Endothelial cell of umbilical vein (primary cell): ENCODE measurements at regions not wholly inside any gene's neighbourhood (a gene's known extent, or its start where the extent isn't known, plus 50 kb on each side); places are given as distances from the start of the nearest gene placed in this dataset.

Experiments
- BruUV-seq: library from RNA; stranded (reverse); fragments of 400-500 nt; replicated peaks from 2 replicates; lab custom pipeline; 2021; lab: Mats Ljungman, UMichigan
- CTCF ChIA-PET: fragments of 300-600, 350-600 bp; sonication (Branson Sonifier 250); formaldehyde crosslinking; loops from one replicate; lab custom pipeline; 2021; ENCODE audit warnings: antibody characterized with exemption, inconsistent platforms; lab: Charles Lee
- POLR2A ChIA-PET: fragments of 300-600, 350-600 bp; sonication (Branson Sonifier 250); formaldehyde crosslinking; loops from one replicate; lab custom pipeline; 2021; ENCODE audit warnings: antibody characterized with exemption, inconsistent platforms; lab: Charles Lee
- DNase-seq: peaks from one replicate; pipeline ENCODE4 v3.0.0-alpha.2; 2011; ENCODE audit warnings: low read depth, low spot score
- FAIRE-seq: peaks from 2 replicates; lab custom pipeline; 2011; peaks lifted over from hg19 to GRCh38; lab: Jason Lieb, UNC
- H2AFZ ChIP-seq: 2 replicates; pipeline ENCODE4 v1.6.0; 2012; ENCODE audit warnings: low read depth, low read length, control low read depth, inconsistent platforms
- H3K27ac ChIP-seq: 2 replicates; pipeline ENCODE4 v1.5.1; 2011; ENCODE audit warnings: low read depth, mild to moderate bottlenecking, control low read depth, low read length, moderate library complexity; ENCODE audit not compliant: insufficient read depth
- H3K27me3 ChIP-seq, 2 experiments: 2 replicates each; pipeline versions ENCODE4 v1.6.0 to v1.6.1; 2011; ENCODE audit warnings: low read length in 2 of 2, mixed read lengths in 1 of 2; ENCODE audit not compliant: control insufficient read depth in 2 of 2, insufficient read depth in 2 of 2
- H3K36me3 ChIP-seq, 2 experiments: 2 replicates in 1 of 2; 3 replicates in 1 of 2; pipeline ENCODE4 v1.5.1; 2011; ENCODE audit warnings: low read length in 2 of 2, mild to moderate bottlenecking in 1 of 2, moderate library complexity in 1 of 2; ENCODE audit not compliant: control insufficient read depth in 2 of 2, insufficient read depth in 2 of 2; ENCODE audit errors: extremely low read depth in 1 of 2
- H3K4me1 ChIP-seq: 3 replicates; pipeline ENCODE4 v1.5.1; 2011; ENCODE audit warnings: mild to moderate bottlenecking, low read length; ENCODE audit not compliant: control insufficient read depth, insufficient read depth; ENCODE audit errors: extremely low read depth
- H3K4me2 ChIP-seq: 2 replicates; pipeline ENCODE4 v1.6.1; 2011; ENCODE audit warnings: low read length, control low read depth, mixed read lengths; ENCODE audit not compliant: insufficient read depth
- H3K4me3 ChIP-seq, 3 experiments: fragments of 200-600 bp in 1 of 3; sonication (generic), shearing (Covaris generic) in 1 of 3; replicated peaks in 1 of 3; 2 replicates each; pipeline ENCODE4 v1.5.1; 2011 to 2016; ENCODE audit warnings: control low read depth in 3 of 3, low read length in 3 of 3, mild to moderate bottlenecking in 2 of 3, inconsistent platforms in 1 of 3, low read depth in 1 of 3, moderate library complexity in 1 of 3; ENCODE audit not compliant: insufficient read depth in 1 of 3
- H3K79me2 ChIP-seq: 2 replicates; pipeline ENCODE4 v1.6.0; 2012; ENCODE audit warnings: low read length, inconsistent platforms; ENCODE audit not compliant: control insufficient read depth, insufficient read depth
- H3K9ac ChIP-seq: replicated peaks from 2 replicates; pipeline ENCODE3; 2011; ENCODE audit warnings: low read length, control low read depth; ENCODE audit not compliant: insufficient read depth; ENCODE audit errors: extremely low read depth
- H3K9me1 ChIP-seq: replicated peaks from 3 replicates; pipeline ENCODE4 v1.6.0; 2011; ENCODE audit warnings: mild to moderate bottlenecking, low read length; ENCODE audit not compliant: control insufficient read depth, insufficient read depth; ENCODE audit errors: extremely low read depth
- H3K9me3 ChIP-seq: replicated peaks from 2 replicates; pipeline ENCODE4 v1.5.1; 2012; ENCODE audit warnings: low read length, inconsistent platforms; ENCODE audit not compliant: control insufficient read depth, insufficient read depth
- H4K20me1 ChIP-seq: replicated peaks from 2 replicates; pipeline ENCODE3; 2011; ENCODE audit warnings: mild to moderate bottlenecking, low read length; ENCODE audit not compliant: control insufficient read depth, insufficient read depth; ENCODE audit errors: extremely low read depth
- EZH2 ChIP-seq: IDR thresholded peaks from 2 replicates; pipeline ENCODE4 v1.6.1; 2012; ENCODE audit warnings: borderline replicate concordance, low read depth, mild to moderate bottlenecking, moderate library complexity, low read length, inconsistent platforms; ENCODE audit not compliant: severe bottlenecking
- FOS ChIP-seq: IDR thresholded peaks from 2 replicates; pipeline ENCODE4 v1.6.1; 2011; ENCODE audit warnings: mild to moderate bottlenecking, low read length, moderate library complexity, borderline replicate concordance; ENCODE audit not compliant: insufficient read depth
- GATA2 ChIP-seq: IDR thresholded peaks from 2 replicates; pipeline ENCODE4 v1.7.0; 2011; ENCODE audit warnings: low read depth, mild to moderate bottlenecking, moderate library complexity, mixed read lengths, low read length; ENCODE audit not compliant: insufficient read length, insufficient read depth
- JUN ChIP-seq: IDR thresholded peaks from 2 replicates; pipeline ENCODE4 v1.6.1; 2011; ENCODE audit warnings: borderline replicate concordance, low read depth; ENCODE audit not compliant: insufficient read length, insufficient read depth
- MYC ChIP-seq: IDR thresholded peaks from one replicate; pipeline ENCODE4 v1.6.1; 2011; ENCODE audit warnings: mild to moderate bottlenecking, low read depth, low read length
- POLR2A ChIP-seq: IDR thresholded peaks from 2 replicates; pipeline ENCODE4 v1.6.1; 2012; ENCODE audit warnings: low read depth, mild to moderate bottlenecking, control low read depth, low read length
- POLR2AphosphoS5 ChIP-seq: IDR thresholded peaks from 2 replicates; pipeline ENCODE4 v1.6.1; 2012; ENCODE audit warnings: low read depth, mild to moderate bottlenecking, control low read depth, low read length, moderate library complexity; ENCODE audit not compliant: insufficient read depth
- dilution Hi-C: fragments of 300-500 bp; cut with MboI; formaldehyde crosslinking; loops from one replicate; pipeline ENCODE4 v1.15.0; 2019; ENCODE audit warnings: low sequenced_read_pairs; ENCODE audit not compliant: extremely low pct_ligation_motif_present
- intact Hi-C: fragments of 100-400 bp; cut with micrococcal nuclease; formaldehyde crosslinking; loops from one replicate; pipeline ENCODE4 v1.10.0; 2022
- TF ChIP-seq, protein P1 (sequence below): IDR thresholded peaks from 2 replicates; pipeline ENCODE4 v1.6.1; 2011; ENCODE audit not compliant: insufficient read depth, insufficient read length
- TF ChIP-seq, protein P2 (sequence below), 2 donors: IDR thresholded peaks; 1 replicate in 1 of 2; 2 replicates in 1 of 2; pipeline ENCODE4 v1.5.1; 2011; ENCODE audit warnings: low read length in 2 of 2, mild to moderate bottlenecking in 2 of 2, moderate library complexity in 2 of 2, control low read depth in 1 of 2, inconsistent platforms in 1 of 2, low read depth in 1 of 2; ENCODE audit not compliant: insufficient read depth in 1 of 2; ENCODE audit errors: extremely low read depth in 1 of 2

DNA sequence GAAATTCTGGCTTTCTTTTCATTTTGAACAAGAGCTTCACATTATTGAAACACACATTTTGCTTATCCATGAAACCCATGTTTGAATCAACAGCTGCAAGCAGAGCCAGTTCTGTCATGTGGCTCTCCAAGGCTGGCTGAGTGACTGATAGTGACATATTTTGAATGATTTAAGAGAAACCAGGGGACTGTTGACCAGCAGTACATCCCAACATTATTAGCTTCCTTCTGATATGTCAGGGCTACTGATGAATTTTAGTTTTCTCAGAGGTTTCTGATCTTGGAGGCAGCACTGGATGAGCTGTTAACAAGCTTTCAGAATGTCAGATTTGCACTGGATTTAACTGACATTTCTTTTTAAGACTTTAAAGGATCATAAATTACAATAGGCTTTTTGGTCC is 74.6 kb upstream of the GRXCR1 start:
- POLR2A ChIA-PET: no interaction called here
- no TSS peak for BruUV-seq

More for the DNA sequence above, 74.6 kb upstream of the GRXCR1 start:
- TF ChIP-seq GATA2: no peak
- TF ChIP-seq EZH2: no peak
- no peak for TF ChIP-seq POLR2A
- no peak for TF ChIP-seq JUN
- TF ChIP-seq, protein P1, sequence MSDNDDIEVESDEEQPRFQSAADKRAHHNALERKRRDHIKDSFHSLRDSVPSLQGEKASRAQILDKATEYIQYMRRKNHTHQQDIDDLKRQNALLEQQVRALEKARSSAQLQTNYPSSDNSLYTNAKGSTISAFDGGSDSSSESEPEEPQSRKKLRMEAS: no peak
- TF ChIP-seq POLR2AphosphoS5: no peak
- no peak for TF ChIP-seq MYC
- no peak for TF ChIP-seq FOS
- TF ChIP-seq, protein P2, sequence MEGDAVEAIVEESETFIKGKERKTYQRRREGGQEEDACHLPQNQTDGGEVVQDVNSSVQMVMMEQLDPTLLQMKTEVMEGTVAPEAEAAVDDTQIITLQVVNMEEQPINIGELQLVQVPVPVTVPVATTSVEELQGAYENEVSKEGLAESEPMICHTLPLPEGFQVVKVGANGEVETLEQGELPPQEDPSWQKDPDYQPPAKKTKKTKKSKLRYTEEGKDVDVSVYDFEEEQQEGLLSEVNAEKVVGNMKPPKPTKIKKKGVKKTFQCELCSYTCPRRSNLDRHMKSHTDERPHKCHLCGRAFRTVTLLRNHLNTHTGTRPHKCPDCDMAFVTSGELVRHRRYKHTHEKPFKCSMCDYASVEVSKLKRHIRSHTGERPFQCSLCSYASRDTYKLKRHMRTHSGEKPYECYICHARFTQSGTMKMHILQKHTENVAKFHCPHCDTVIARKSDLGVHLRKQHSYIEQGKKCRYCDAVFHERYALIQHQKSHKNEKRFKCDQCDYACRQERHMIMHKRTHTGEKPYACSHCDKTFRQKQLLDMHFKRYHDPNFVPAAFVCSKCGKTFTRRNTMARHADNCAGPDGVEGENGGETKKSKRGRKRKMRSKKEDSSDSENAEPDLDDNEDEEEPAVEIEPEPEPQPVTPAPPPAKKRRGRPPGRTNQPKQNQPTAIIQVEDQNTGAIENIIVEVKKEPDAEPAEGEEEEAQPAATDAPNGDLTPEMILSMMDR (IDR thresholded peaks at IDR 0.05; ENCODE audit: extremely low read depth in 1 of 2, insufficient read depth in 1 of 2, low read depth in 1 of 2, low read length in 2 of 2): no peak
- no peak overlapping the region for H3K27ac ChIP-seq
- H4K20me1 ChIP-seq: no peaks in the 10 kb centered on the region
- CTCF ChIA-PET: interaction anchor here (0.6 to 1.6 kb wide), 2 partner anchors 47 to 249 kb away, joined by 3 to 5 read pairs; no protein-coding TSS in a partner anchor
- FAIRE-seq: no peak
- intact Hi-C loops (no loop called here), dilution Hi-C loops (no loop called here)
- no peak overlapping the region for H2AFZ ChIP-seq
- H3K9me3 ChIP-seq: no peaks in the 10 kb centered on the region
- no peaks in the 10 kb centered on the region for H3K36me3 ChIP-seq
- no peaks in the 10 kb centered on the region for H3K79me2 ChIP-seq
- no peak for DNase-seq
- no peaks in the 10 kb centered on the region for H3K9me1 ChIP-seq
- H3K4me2 ChIP-seq: no peak overlapping the region
- no peaks in the 10 kb centered on the region for H3K4me1 ChIP-seq
- no peak overlapping the region for H3K9ac ChIP-seq
- H3K4me3 ChIP-seq: no peak overlapping the region
- no peaks in the 10 kb centered on the region for H3K27me3 ChIP-seq
